GM13977 (cell line): ENCODE measurements at regions not wholly inside any gene's neighbourhood (a gene's known extent, or its start where the extent isn't known, plus 50 kb on each side); places are given as distances from the start of the nearest gene placed in this dataset.
"Not testable (repeated sequence)": the region's sequence is repeated elsewhere in the genome, so short reads cannot be mapped to it uniquely, and the experiment has no call there.

Experiments
- DNase-seq: peaks from one replicate; pipeline ENCODE4 v3.0.0; 2012; ENCODE audit warnings: low spot score
- in situ Hi-C: fragments of 300-500 bp; cut with MboI; formaldehyde crosslinking; loops from one replicate; pipeline ENCODE4 v1.12.0; 2022; ENCODE audit warnings: low sequenced_read_pairs, low pct_unique_long_range_greater_than_20kb, mixed read lengths, inconsistent platforms; ENCODE audit not compliant: unreplicated experiment
- TF ChIP-seq, protein P1 (sequence below): IDR thresholded peaks from 2 replicates; pipeline ENCODE4 v1.5.1; 2012; ENCODE audit warnings: mild to moderate bottlenecking, control low read depth; ENCODE audit not compliant: insufficient read depth; ENCODE audit errors: extremely low read depth, missing control alignments

DNA sequence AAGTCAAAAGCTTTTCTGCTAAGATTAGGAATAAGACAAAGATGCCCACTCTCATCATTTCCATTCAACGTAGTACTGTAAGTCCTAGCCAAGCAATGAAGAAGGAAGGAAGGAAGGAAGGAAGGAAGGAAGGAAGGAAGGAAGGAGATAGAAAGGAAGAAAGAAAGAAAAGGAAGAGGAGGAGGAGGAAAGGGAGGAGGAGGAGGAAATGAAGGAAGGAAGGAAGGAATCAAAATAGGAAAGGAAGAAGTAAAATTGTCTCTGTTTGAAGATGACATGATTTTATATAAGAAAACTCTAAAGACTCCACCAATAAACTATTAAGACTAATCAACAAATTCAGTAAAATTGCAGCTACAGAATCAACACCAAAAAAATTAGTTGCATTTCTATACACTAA is 66.0 kb upstream of the DHRS4 start:
- TF ChIP-seq, protein P1, sequence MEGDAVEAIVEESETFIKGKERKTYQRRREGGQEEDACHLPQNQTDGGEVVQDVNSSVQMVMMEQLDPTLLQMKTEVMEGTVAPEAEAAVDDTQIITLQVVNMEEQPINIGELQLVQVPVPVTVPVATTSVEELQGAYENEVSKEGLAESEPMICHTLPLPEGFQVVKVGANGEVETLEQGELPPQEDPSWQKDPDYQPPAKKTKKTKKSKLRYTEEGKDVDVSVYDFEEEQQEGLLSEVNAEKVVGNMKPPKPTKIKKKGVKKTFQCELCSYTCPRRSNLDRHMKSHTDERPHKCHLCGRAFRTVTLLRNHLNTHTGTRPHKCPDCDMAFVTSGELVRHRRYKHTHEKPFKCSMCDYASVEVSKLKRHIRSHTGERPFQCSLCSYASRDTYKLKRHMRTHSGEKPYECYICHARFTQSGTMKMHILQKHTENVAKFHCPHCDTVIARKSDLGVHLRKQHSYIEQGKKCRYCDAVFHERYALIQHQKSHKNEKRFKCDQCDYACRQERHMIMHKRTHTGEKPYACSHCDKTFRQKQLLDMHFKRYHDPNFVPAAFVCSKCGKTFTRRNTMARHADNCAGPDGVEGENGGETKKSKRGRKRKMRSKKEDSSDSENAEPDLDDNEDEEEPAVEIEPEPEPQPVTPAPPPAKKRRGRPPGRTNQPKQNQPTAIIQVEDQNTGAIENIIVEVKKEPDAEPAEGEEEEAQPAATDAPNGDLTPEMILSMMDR, result no peak
- in situ Hi-C loops, result no loop called here
- DNase-seq, result no peak

DNA sequence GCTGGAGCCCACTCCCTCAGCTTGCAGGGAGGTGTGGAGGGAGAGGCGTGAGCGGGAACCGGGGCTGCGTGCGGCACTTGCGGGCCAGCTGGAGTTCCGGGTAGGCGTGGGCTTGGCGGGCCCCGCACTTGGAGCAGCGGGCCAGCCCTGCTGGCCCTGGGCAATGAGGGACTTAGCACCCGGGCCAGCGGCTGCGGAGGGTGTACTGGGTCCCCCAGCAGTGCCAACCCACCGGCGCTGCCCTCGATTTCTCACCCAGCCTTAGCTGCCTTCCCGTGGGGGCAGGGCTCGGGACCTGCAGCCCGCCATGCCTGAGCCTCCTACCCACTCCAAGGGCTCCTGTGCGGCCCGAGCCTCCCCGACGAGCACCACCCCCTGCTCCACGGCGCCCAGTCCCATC is 61.9 kb upstream of the DHRS4 start:
- in situ Hi-C loops, DNase-seq: not testable (repeated sequence)

DNA sequence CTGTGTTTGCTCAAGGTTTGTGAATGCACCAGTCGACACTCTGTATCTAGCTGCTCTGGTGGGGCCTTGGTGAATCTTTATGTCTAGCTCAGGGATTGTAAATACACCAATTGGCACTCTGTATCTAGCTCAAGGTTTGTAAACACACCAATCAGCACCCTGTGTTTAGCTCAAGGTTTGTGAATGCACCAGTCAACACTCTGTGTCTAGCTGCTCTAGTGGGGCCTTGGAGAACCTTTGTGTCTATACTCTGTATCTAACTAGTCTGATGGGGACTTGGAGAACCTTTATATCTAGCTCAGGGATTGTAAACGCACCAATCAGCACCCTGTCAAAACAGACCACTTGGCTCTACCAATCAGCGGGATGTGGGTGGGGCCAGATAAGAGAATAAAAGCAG is 61.3 kb upstream of the DHRS4 start:
- DNase-seq, in situ Hi-C loops: not testable (repeated sequence)

DNA sequence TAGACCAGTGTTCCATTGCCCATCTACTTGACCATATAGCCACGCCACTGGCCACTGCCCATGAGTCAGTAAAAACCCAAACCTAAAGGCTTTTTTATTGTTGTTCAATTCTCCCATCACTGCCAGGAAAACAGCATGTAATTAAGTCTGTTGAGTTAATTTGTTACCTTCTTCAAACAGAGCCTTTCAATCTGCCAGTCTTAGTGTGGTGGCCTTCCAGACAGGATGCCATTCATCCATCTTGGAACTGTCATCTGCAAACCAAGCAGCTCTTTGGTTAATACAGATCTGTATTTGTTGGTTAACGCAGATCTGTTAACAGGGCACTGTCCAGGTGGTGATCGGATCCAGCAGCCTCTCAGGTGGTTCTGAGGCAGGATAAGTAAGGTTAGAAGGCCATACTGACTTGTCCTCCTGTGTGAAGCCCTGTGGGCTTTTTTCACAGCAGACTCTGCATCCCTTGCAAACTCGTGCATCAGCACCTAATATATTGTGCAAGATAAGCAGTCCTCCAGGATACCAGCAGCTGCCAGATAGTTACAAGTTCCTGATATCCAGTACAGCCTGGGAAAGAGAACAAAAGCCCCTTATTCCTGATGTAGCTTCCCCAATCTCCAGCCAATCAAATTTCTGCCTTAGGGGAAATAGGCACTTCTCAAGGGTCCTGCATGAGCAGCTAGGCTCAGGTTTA is 59.1 kb upstream of the DHRS4 start:
- DNase-seq, result no peak
- in situ Hi-C loops, result no loop called here
- TF ChIP-seq, protein P1, result no peak

DNA sequence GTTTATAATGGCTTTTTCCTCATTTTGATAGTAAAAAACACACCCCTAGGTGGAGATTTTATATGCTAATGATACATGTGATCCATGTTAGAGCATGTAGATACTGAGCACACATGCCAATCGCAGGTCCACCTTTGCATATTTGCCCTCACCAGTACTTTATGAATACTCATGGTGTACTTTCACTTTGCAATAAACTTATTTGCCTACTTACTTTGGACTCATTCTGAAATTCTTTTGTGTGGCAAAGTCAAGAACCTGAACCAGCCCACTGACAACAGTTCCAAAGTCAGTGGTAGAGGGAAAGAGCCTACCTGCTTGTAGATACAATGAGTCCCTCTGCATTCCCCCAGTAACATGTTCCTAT is 58.5 kb upstream of the DHRS4 start:
- in situ Hi-C loops, result no loop called here
- TF ChIP-seq, protein P1, result no peak

DNA sequence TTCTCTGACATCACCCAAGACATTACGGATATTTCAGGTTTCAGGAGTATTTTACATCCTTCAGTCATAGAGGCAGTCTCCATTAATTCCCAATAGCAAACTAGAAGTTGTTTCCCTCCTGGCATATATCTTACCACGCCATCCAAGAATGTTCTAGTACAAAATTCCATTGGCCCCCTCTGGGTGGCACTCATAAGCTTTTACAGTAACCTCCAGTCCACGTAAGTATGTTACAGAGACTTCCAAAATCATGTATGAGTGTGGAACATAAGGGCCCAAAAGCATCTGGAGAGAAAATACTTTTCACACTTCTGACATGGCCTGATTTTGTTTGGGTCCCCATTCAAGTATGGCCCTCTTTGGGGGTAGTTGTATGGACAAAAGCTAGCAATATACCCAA is 58.1 kb upstream of the DHRS4 start:
- TF ChIP-seq, protein P1, result no peak
- in situ Hi-C loops, result no loop called here
- DNase-seq, result no peak

More for the DNA sequence above, 58.5 kb upstream of the DHRS4 start:
- DNase-seq, result no peak

DNA sequence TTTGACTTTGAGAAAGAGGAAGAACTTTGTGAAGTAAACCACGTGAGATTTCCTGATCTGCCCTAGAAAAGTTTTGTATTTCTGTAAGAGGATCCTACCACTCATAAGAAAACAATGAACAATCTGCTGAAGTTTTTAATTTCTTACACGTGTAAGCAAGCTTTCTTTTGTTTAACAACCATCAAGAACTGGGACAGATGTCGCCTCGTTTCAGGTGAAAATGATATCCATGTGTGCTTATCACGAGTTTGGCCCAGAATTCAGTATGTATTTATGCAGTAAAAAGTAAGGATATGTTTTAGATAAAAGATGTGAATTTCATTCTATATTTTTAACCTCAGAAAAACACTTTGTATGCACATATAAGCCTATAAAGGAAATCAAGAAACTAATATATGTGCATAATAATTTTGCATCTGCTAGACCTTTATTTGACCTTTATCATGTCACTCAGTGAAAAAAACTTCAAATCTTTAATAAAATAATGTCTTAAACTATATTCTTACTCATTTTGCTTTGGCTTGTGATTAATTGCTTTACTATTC is 56.9 kb upstream of the DHRS4 start:
- TF ChIP-seq, protein P1, result no peak
- in situ Hi-C loops, result no loop called here
- DNase-seq, result no peak

DNA sequence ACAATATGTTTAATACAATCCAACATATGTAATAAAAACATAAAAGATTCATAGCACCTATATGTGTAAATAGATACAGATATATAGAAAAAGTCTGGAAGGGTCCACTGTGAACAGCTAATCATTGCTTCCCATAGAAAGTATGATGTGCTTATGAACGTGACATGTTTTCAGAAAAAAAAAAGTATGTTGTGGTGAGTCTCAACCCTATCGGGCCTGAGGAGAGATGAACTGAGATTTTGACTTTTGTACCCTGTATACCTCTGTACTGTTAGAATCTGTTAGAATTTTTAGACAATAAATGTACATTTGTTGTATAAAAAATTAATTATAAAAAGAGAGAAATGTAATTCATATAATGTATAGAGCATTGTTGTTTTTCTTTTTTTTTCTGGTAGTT is 56.3 kb upstream of the DHRS4 start:
- in situ Hi-C loops, DNase-seq: not testable (repeated sequence)

DNA sequence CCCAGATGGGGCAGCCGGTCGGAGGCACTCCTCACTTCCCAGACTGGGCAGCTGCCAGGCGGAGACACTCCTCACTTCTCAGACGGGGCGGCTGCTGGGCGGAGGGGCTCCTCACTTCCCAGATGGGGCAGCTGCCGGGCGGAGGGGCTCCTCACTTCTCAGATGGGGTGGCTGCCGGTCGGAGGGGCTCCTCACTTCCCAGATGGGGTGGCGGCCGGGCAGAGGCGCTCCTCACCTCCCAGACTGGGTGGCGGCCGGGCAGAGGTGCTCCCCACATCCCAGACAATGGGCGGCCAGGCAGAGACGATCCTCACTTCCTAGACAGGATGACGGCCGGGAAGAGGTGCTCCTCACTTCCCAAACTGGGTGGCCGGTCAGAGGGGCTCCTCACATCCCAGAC is 55.2 kb upstream of the DHRS4 start:
- in situ Hi-C loops, DNase-seq: not testable (repeated sequence)
